Mammary epithelial cell (primary cell): ENCODE measurements at regions not wholly inside any gene's neighbourhood (a gene's known extent, or its start where the extent isn't known, plus 50 kb on each side); places are given as distances from the start of the nearest gene placed in this dataset.

ENCODE experiments used
- EZH2 ChIP-seq: IDR thresholded peaks from 2 replicates; pipeline ENCODE4 v1.6.1; 2012; ENCODE audit warnings: low read length, inconsistent platforms, borderline replicate concordance
- TF ChIP-seq, protein P1 (sequence below), 2 donors: IDR thresholded peaks in 1 of 2; conservative IDR thresholded peaks in 1 of 2; 2 replicates each; pipeline ENCODE4 v1.5.1; 2011 to 2012; ENCODE audit warnings: inconsistent platforms in 2 of 2, low read length in 2 of 2, mild to moderate bottlenecking in 2 of 2, control low read depth in 1 of 2, low read depth in 1 of 2; ENCODE audit not compliant: insufficient read depth in 1 of 2; ENCODE audit errors: extremely low read depth in 1 of 2

DNA sequence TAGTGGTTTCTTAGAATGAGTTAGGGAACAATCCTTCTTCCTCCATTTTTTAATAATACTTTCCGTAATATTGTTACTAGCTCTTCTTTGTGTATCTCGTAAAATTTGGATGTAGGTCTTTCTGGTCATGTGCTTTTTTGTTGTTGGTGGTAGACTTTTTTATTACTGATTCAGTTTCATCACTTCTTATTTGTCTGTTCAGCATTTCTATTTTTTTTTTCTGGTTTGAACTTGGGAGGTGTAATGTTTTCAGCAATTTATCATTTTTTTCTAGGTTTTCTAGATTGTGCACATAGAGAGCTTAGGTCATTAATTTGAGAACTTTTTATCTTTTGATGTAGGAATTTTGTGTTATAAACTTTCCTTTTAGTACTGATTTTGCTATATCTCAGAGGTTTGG is 1299.9 kb downstream of the FSCB start:
- TF ChIP-seq, protein P1, sequence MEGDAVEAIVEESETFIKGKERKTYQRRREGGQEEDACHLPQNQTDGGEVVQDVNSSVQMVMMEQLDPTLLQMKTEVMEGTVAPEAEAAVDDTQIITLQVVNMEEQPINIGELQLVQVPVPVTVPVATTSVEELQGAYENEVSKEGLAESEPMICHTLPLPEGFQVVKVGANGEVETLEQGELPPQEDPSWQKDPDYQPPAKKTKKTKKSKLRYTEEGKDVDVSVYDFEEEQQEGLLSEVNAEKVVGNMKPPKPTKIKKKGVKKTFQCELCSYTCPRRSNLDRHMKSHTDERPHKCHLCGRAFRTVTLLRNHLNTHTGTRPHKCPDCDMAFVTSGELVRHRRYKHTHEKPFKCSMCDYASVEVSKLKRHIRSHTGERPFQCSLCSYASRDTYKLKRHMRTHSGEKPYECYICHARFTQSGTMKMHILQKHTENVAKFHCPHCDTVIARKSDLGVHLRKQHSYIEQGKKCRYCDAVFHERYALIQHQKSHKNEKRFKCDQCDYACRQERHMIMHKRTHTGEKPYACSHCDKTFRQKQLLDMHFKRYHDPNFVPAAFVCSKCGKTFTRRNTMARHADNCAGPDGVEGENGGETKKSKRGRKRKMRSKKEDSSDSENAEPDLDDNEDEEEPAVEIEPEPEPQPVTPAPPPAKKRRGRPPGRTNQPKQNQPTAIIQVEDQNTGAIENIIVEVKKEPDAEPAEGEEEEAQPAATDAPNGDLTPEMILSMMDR (conservative IDR thresholded peaks at IDR 0.05 in 1 of 2, IDR thresholded peaks at IDR 0.05 in 1 of 2; ENCODE audit: extremely low read depth in 1 of 2, insufficient read depth in 1 of 2, low read depth in 1 of 2, low read length in 2 of 2) = no peak
- TF ChIP-seq EZH2 = no peak
